GM19025 (cell line): ENCODE measurements at regions not wholly inside any gene's neighbourhood (a gene's known extent, or its start where the extent isn't known, plus 50 kb on each side); places are given as distances from the start of the nearest gene placed in this dataset.
"Not testable (repeated sequence)": the region's sequence is repeated elsewhere in the genome, so short reads cannot be mapped to it uniquely, and the experiment has no call there.

Experiments
- ATAC-seq: cut with Tn5 transposase; IDR thresholded peaks from one replicate; pipeline ENCODE4 v1.9.1; 2021; ENCODE audit warnings: mild to moderate bottlenecking, low read depth, moderate library complexity; ENCODE audit not compliant: unreplicated experiment

DNA sequence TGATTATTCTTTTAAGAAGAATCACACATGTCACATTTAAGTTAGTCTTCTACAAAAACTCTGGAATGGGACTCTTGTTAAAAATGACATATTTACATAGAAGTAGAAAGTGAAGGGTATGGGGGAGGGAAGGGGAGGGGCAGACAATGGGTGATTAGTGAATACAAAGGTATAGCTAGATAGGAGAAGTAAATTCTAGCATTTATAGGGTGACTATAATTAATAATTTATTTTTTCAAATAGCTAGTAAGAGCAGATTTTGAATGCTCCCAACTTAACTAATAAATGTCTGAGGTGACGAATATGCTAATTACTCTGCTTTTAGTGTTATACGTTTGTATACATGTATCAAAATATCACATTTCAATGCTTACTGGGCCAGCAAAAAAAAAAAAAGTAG is 59.4 kb downstream of the BLTP3B start:
- ATAC-seq, result no peak

DNA sequence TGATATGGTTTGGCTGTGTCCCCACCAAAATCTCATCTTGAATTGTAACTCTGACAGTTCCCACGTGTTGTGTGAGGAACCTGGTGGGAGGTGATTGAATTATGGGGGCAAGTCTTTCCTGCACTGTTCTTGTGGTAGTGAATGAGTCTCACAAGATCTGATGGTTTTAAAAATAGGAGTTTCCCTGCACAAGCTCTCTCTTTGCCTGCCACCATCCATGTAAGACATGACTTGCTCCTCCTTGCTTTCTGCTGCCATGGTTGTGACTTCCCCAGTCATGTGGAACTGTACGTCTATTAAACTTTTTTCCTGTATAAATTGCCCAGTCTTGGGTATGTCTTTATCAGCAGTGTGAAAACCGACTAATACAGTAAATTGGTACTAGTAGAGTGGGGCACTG is 63.9 kb downstream of the BLTP3B start:
- not testable (repeated sequence) for ATAC-seq

DNA sequence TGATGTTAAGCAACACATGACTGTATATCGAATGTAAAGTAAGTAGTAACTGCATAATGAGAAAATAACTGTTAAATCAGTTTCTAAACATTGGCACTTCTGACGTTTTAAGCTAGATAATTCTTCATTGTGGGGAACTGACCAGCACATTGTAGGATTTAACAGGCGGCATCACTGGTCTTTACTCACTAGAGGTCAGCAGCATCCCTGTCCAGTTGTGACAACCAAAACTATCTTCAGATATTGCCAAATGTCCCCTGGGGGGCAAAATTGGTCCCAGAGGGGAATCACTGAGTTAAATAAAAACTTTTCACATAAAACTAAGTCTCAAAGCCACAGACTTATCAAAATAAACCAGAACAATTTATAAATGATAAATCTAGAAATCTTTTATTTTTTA is 65.3 kb downstream of the BLTP3B start:
- ATAC-seq, result no peak

DNA sequence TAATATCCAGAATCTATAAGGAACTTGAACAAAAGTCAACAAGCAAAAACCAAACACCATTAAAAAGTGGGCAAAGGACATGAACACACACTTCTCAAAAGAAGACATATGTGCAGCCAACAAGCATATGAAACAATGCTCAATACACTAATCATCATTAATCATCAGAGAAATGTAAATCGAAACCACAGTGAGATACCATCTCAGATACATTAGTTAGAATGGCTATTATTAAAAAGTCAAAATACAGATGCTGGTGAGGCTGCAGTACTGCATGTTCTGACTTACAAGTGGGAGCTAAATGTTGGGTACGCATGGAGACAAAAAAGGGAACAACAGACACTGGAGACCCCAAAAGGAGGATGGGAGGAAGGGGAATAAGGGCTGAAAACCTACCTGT is 67.1 kb downstream of the BLTP3B start:
- no peak for ATAC-seq

DNA sequence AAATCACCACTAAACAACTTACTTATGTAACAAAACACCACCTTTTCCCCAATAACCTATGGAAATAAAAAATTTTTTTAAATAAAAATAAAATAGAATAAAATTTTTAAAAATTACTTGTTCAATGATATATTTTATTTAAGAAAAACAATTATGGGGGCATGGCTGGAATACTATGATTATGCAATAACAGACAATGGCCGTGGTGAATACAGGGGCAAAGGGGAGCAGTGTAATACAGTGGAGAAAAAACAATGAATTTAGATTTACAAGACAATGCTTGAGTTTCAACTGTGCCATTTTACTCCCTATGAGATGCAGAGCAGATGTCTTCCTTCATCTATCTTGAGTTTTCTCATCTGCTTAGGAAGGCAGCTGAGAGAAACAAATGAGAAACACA is 72.9 kb downstream of the BLTP3B start:
- ATAC-seq, result no peak

DNA sequence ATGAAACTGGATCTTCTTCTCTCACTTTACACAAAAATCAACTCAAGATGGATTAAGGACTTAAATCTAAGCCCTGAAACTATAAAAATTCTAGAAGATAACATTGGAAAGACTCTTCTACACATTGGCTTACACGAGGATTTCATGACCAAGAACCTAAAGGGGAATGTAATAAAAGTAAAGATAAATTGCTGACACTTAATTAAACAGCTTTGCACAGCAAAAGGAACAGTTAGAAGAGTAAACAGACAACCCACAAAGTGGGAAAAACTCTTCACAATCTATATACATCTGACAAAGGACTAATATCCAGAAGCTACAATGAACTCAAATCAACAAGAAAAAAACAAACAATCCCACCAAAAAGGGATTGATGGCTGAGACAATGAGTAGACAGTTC is 74.4 kb downstream of the BLTP3B start:
- ATAC-seq, result no peak

DNA sequence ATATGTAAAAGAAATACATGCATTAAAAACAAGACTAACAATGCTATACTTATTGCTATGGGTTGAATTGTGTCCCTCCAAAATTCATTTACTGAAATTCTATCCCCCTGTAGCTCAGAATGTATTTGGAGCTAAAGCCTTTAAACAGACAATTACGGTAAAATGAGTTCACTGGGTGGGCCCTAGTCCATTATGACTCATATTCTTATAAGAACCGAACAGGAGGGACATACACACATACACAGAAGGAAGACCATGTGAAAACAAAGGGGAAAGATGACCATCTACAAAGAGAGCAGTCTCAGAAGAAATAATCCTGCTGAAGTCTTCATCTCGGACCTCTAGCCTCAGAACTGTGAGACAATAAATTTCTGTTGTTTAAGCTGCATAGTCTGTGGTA is 77.1 kb upstream of the ANKS1B start:
- ATAC-seq, result no peak

DNA sequence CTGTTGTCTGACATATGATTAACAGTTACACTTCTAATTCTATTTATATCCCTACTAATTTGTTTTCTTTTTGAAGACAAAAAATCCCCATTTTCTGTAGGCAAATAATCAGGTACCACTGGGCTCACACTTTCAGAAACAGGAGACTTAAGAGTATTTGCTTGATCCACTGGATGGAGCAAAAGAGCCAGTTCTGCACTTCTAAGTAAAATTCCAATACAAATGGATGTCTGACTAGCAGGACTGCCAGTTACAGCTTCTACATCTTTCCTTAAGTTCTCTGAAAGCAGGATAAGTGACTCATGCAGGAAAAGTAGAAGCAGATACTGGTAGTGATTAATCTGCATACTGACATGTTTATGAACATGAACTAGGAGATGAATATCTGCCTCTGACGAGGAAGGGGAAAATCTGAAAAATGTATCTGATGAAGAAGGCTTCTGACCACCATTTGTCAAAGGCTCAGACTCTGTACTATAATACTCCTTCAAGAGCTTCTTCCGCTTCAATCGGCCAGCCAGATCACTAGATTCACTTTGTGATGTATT is 73.8 kb upstream of the ANKS1B start:
- ATAC-seq, result peak; percentile 83

DNA sequence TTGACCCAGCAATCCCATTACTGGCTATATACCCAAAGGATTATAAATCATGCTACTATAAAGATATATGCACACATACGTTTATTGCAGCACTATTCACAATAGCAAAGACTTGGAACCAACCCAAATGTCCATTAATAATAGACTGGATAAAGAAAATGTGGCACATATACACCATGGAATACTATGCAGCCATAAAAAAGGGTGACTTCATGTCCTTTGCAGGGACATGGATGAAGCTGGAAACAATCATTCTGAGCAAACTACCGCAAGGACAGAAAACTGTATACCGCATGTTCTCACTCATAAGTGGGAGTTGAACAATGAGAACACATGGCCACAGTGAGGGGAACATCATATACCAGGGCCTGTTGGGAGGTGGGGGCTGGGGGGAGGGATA is 61.5 kb upstream of the ANKS1B start:
- not testable (repeated sequence) for ATAC-seq

DNA sequence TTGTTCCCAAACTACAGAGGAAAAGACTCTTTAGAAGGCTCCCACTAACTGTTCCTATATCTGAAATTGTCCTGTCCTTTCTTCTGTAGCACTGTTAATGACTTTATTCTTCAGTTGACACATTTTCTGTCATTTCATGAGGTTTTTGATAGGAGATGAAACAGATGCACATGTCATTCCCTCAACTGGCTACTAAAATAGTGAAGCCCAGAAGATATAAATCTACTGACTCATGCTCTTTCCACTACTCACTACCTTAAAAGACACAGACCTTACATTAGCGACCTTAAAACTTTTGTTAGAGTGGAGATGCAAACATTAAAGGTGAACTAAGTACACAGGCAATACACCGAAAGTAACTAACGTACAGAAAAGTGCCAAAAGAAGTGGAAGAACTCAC is 59.5 kb upstream of the ANKS1B start:
- no peak for ATAC-seq

DNA sequence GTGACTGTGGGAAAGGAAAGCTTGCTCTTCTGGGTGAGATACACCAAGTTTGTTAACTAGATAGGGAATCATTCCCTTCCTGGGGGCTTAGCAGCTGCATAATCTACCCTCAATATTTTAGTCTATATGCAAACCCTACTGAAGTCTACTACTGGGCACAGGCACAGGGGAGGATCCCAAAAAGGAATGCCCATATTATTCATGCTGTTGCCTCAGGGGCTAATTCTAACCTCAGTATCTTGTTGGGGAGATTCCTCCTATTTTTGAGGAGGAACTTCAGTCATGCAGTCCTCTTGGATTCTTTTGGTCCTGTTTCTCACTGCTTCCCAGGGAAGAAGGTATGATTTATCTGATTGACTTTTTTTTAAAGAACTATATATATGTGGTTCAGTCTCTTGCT is 58.9 kb upstream of the ANKS1B start:
- no peak for ATAC-seq
